NCI-H128 (cell line): ENCODE measurements at regions not wholly inside any gene's neighbourhood (a gene's known extent, or its start where the extent isn't known, plus 50 kb on each side); places are given as distances from the start of the nearest gene placed in this dataset.

ENCODE experiments used
- DNase-seq: peaks from one replicate; lab custom pipeline; 2025; ENCODE audit not compliant: unreplicated experiment; lab: John Stamatoyannopoulos, UW

- DNase-seq = no peak
Observed at GRCh38 chr14:22071006-22071405, 397.4 kb upstream of the OR4E1 start.

- DNase-seq = no peak
Observed at GRCh38 chr14:22070119-22070982, 396.7 kb upstream of the OR4E1 start.

GRCh38 chr14:22065347-22065746, 391.7 kb upstream of the OR4E1 start:
- DNase-seq = no peak

GRCh38 chr14:22059201-22059600, 385.6 kb upstream of the OR4E1 start:
- no peak for DNase-seq

- DNase-seq = no peak
Observed at GRCh38 chr14:22052795-22053194, 379.2 kb upstream of the OR4E1 start.

GRCh38 chr14:22047115-22047514, 373.5 kb upstream of the OR4E1 start:
- no peak for DNase-seq

- DNase-seq = no peak
Observed at GRCh38 chr14:22046063-22046462, 372.4 kb upstream of the OR4E1 start.

- no peak for DNase-seq
Observed at GRCh38 chr14:22044193-22044592, 370.6 kb upstream of the OR4E1 start.

GRCh38 chr14:22040781-22041125, 367.1 kb upstream of the OR4E1 start:
- no peak for DNase-seq

GRCh38 chr14:22039938-22040780, 366.5 kb upstream of the OR4E1 start:
- DNase-seq = no peak

GRCh38 chr14:22036541-22037239, 363.1 kb upstream of the OR4E1 start:
- DNase-seq = no peak

- DNase-seq = no peak
Observed at GRCh38 chr14:22026527-22026926, 352.9 kb upstream of the OR4E1 start.

GRCh38 chr14:22025879-22026278, 352.3 kb upstream of the OR4E1 start:
- no peak for DNase-seq

- no peak for DNase-seq
Observed at GRCh38 chr14:22024137-22024536, 350.5 kb upstream of the OR4E1 start.

GRCh38 chr14:22018890-22019289, 345.3 kb upstream of the OR4E1 start:
- no peak for DNase-seq

GRCh38 chr14:22012452-22012851, 338.8 kb upstream of the OR4E1 start:
- DNase-seq = no peak

GRCh38 chr14:22011253-22011642, 337.6 kb upstream of the OR4E1 start:
- no peak for DNase-seq

- no peak for DNase-seq
Observed at GRCh38 chr14:22010545-22011252, 337.1 kb upstream of the OR4E1 start.

GRCh38 chr14:22008766-22009165, 335.1 kb upstream of the OR4E1 start:
- no peak for DNase-seq

GRCh38 chr14:22007784-22008412, 334.3 kb upstream of the OR4E1 start:
- no peak for DNase-seq

GRCh38 chr14:22007363-22007762, 333.7 kb upstream of the OR4E1 start:
- no peak for DNase-seq
